ENCODE measurements at regions not wholly inside any gene's neighbourhood (a gene's known extent, or its start where the extent isn't known, plus 50 kb on each side); places are given as distances from the start of the nearest gene placed in this dataset.

GRCh38 chr18:22099925-22100324 is 69.5 kb upstream of the GATA6 start:
- no peak overlapping the region for H2BK15ac ChIP-seq (ENCODE audit: low read depth, low read length)
- H3K4me1 ChIP-seq (ENCODE audit: control insufficient read depth, insufficient read depth, low read length) = no peaks in the 10 kb centered on the region
- no peak overlapping the region for H2AFZ ChIP-seq (replicated peaks; ENCODE audit: low read length, poor library complexity)
- peaks cover 36% of the 10 kb centered on the region for H3K27me3 ChIP-seq (ENCODE audit: control insufficient read depth, insufficient read depth, low read length)
- no peak overlapping the region for H3K9ac ChIP-seq (ENCODE audit: low read depth, low read length)
- no peak overlapping the region for H2BK20ac ChIP-seq (ENCODE audit: low read depth, low read length)
- no peak overlapping the region for H3K18ac ChIP-seq (ENCODE audit: low read depth, low read length)
- no peak overlapping the region for H4K8ac ChIP-seq (ENCODE audit: low read depth in 2 of 2, low read length in 2 of 2)
- DNase-seq (no peak), ATAC-seq (ENCODE audit: low read depth) (no peak)
- in situ Hi-C loops (cut with MboI; ENCODE audit: low sequenced_read_pairs) (no loop called here), intact Hi-C loops (cut with micrococcal nuclease) (no loop called here), dilution Hi-C loops (cut with HindIII; ENCODE audit: low sequenced_read_pairs, unreplicated experiment) (no loop called here)
- no TSS peak for BruUV-seq (replicated peaks)
- H3K9me1 ChIP-seq (ENCODE audit: insufficient read depth, low read length) = no peaks in the 10 kb centered on the region
- no peaks in the 10 kb centered on the region for H4K20me1 ChIP-seq (ENCODE audit: insufficient read depth, low read length)
- no peak overlapping the region for H3K56ac ChIP-seq (ENCODE audit: extremely low read depth, insufficient read depth, low read length)
- H3K4me3 ChIP-seq (ENCODE audit: insufficient read depth, low read depth, low read length) = no peak overlapping the region
- H3K9me3 ChIP-seq (ENCODE audit: control insufficient read depth, insufficient read depth, low read length) = no peaks in the 10 kb centered on the region
- H4K91ac ChIP-seq (ENCODE audit: insufficient read depth, low read depth, low read length) = no peak overlapping the region
- no peak overlapping the region for H2BK120ac ChIP-seq (ENCODE audit: low read depth, low read length)
- H2AK5ac ChIP-seq (ENCODE audit: low read depth, low read length) = no peak overlapping the region
- no peak overlapping the region for H4K5ac ChIP-seq (ENCODE audit: low read depth, low read length)
- TF ChIP-seq CEBPB (IDR thresholded peaks at IDR 0.05; ENCODE audit: low read depth, low read length) (no peak), MAFK (IDR thresholded peaks at IDR 0.05; ENCODE audit: low read depth, low read length) (no peak), BHLHE40 (IDR thresholded peaks at IDR 0.05; ENCODE audit: low read depth, low read length) (no peak), SMC3 (IDR thresholded peaks at IDR 0.05; ENCODE audit: low read depth, low read length) (no peak), ELK1 (IDR thresholded peaks at IDR 0.05; ENCODE audit: borderline replicate concordance, low read depth, low read length) (no peak), MXI1 (IDR thresholded peaks at IDR 0.05; ENCODE audit: borderline replicate concordance, low read depth, low read length) (no peak), FOS (IDR thresholded peaks at IDR 0.05; ENCODE audit: low read depth, low read length) (no peak), RCOR1 (IDR thresholded peaks at IDR 0.05; ENCODE audit: insufficient replicate concordance, low read length) (no peak), RAD21 (IDR thresholded peaks at IDR 0.05; ENCODE audit: low read length) (no peak), POLR2A (IDR thresholded peaks at IDR 0.05; ENCODE audit: low read depth, low read length) (no peak), RFX5 (IDR thresholded peaks at IDR 0.05; ENCODE audit: low read depth, low read length) (no peak), MAZ (IDR thresholded peaks at IDR 0.05; ENCODE audit: borderline replicate concordance, low read depth, low read length) (no peak)
- H2BK5ac ChIP-seq (ENCODE audit: low read depth, low read length, poor library complexity, severe bottlenecking) = no peak overlapping the region
- H3K4me2 ChIP-seq (ENCODE audit: low read depth, low read length) = no peak overlapping the region
- ChIA-PET CTCF (no interaction called here), POLR2A (ENCODE audit: unreplicated experiment) (no interaction called here)
- no peak overlapping the region for H2AK9ac ChIP-seq (replicated peaks; ENCODE audit: low read depth, low read length, poor library complexity)
- H3K23ac ChIP-seq (ENCODE audit: low read depth, low read length) = no peak overlapping the region
- no peak overlapping the region for H3K4ac ChIP-seq (ENCODE audit: low read depth, low read length)
- 40% methylated on average over 1 of the region's 2 CpGs; no CpG with 5 or more reads in 1 of the 2 experiments for WGBS, 2 experiments (ENCODE audit: extremely low coverage in 2 of 2, insufficient read length in 1 of 2)
- H3K79me1 ChIP-seq (ENCODE audit: low read depth in 1 of 2, low read length in 2 of 2) = no peaks in the 10 kb centered on the region
- no peaks in the 10 kb centered on the region for H3K36me3 ChIP-seq (ENCODE audit: control insufficient read depth, insufficient read depth, low read length)
- H3K27ac ChIP-seq (ENCODE audit: insufficient read depth, low read length) = no peak overlapping the region
- H3K14ac ChIP-seq (replicated peaks; ENCODE audit: low read depth, low read length) = no peak overlapping the region

Data from IMR-90 (cell line).